AG10803 (cell line): ENCODE measurements at regions not wholly inside any gene's neighbourhood (a gene's known extent, or its start where the extent isn't known, plus 50 kb on each side); places are given as distances from the start of the nearest gene placed in this dataset.

ENCODE experiments used
- DNase-seq: peaks from one replicate; pipeline ENCODE4 v3.0.0; 2010; ENCODE audit warnings: low read depth
- H3K4me3 ChIP-seq: 2 replicates; pipeline ENCODE4 v1.5.1; 2011; ENCODE audit warnings: mild to moderate bottlenecking, low read length, control low read depth
- CTCF ChIP-seq: conservative IDR thresholded peaks from 2 replicates; pipeline ENCODE4 v1.5.1; 2011; ENCODE audit warnings: mild to moderate bottlenecking, low read length, control low read depth, inconsistent platforms

- TF ChIP-seq CTCF, result no peak
- no peak overlapping the region for H3K4me3 ChIP-seq
- no peak for DNase-seq
Measured at GRCh38 chr16:5428932-5429331, 331.3 kb upstream of the EEF2KMT start.

GRCh38 chr16:5427571-5427970 is 330.0 kb upstream of the EEF2KMT start:
- TF ChIP-seq CTCF, result no peak
- DNase-seq, result no peak
- no peak overlapping the region for H3K4me3 ChIP-seq

GRCh38 chr16:5422643-5423496 is 325.3 kb upstream of the EEF2KMT start:
- no peak for TF ChIP-seq CTCF
- no peak for DNase-seq
- H3K4me3 ChIP-seq, result no peak overlapping the region

- TF ChIP-seq CTCF, result no peak
- H3K4me3 ChIP-seq, result no peak overlapping the region
- no peak for DNase-seq
Measured at GRCh38 chr16:5422047-5422446, 324.5 kb upstream of the EEF2KMT start.

GRCh38 chr16:5416013-5416412 is 318.4 kb upstream of the EEF2KMT start:
- no peak for DNase-seq
- TF ChIP-seq CTCF, result no peak
- no peak overlapping the region for H3K4me3 ChIP-seq

GRCh38 chr16:5415123-5415522 is 317.5 kb upstream of the EEF2KMT start:
- no peak for DNase-seq
- no peak for TF ChIP-seq CTCF
- H3K4me3 ChIP-seq, result no peak overlapping the region

- H3K4me3 ChIP-seq, result no peak overlapping the region
- no peak for TF ChIP-seq CTCF
- no peak for DNase-seq
Measured at GRCh38 chr16:5412731-5413130, 315.1 kb upstream of the EEF2KMT start.
